Hepatic stellate cell (primary cell): ENCODE measurements at regions not wholly inside any gene's neighbourhood (a gene's known extent, or its start where the extent isn't known, plus 50 kb on each side); places are given as distances from the start of the nearest gene placed in this dataset.
"Not testable (repeated sequence)": the region's sequence is repeated elsewhere in the genome, so short reads cannot be mapped to it uniquely, and the experiment has no call there.

Experiments
- DNase-seq: peaks from one replicate; pipeline ENCODE4 v3.0.0; 2011; ENCODE audit warnings: low spot score

DNA sequence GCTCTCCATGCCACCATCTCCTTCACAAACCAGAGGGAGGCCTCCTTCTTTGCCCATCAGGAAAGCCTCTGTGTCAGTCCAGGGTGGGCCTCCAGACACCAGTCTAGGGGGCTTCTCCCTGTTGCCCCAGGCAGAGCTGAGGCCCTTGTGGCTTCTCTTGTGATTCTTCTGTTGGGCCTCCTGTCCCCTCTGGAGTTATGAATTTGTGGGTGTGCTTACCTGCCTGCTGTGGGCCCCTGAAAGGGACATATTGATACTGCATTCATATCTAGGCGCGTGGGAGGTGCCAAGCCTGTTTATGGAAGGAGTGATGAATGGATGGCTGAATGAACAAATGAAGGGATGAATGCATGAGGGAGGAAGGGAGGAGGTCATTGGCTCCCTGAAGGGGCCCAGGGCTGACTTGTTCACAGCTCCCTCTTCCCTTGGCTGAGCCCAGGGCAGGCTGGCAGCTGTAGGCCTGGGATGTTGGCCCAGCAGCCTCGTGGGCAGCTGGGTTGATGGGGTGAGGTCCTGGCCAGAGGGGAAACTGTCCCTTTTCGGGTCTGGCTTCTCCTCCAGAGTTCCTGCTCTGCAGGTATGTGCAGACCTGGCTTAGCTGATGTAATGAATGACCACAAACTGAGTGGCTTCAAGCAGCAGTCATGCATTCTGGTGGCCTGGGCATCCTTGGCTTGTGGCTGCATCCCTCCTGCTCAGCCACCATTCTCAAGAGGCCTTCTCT lies 195.4 kb downstream of the GOLGA6L6 start:
- DNase-seq: peak; percentile 12

DNA sequence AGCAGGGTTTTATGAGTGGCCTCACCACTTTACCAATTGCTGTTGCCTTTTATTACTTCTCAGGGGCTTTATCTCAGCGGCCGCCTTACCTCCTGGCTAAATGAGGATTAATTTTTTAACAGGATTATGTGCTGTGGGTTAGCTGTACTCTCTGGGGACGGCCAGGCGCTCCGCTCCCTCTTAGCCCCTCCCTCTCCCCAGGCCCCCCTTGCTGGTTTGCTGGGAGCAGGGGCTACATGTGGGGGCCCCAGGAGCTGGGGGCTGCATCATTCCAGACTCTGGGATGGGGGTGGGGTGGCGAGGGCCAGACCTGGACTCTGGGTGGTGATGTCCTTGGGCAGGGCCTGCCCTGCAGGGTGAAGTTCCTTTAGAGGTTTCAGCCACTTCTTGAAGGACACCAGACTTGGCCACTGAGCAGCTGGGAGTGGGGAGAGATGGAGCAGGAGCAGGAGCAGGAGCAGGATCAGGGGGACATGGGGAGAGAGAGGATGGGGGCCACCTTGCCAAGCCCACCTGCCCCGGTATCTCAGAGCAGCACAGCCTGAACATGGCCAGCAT lies 196.1 kb downstream of the GOLGA6L6 start:
- peak; percentile 29 for DNase-seq

DNA sequence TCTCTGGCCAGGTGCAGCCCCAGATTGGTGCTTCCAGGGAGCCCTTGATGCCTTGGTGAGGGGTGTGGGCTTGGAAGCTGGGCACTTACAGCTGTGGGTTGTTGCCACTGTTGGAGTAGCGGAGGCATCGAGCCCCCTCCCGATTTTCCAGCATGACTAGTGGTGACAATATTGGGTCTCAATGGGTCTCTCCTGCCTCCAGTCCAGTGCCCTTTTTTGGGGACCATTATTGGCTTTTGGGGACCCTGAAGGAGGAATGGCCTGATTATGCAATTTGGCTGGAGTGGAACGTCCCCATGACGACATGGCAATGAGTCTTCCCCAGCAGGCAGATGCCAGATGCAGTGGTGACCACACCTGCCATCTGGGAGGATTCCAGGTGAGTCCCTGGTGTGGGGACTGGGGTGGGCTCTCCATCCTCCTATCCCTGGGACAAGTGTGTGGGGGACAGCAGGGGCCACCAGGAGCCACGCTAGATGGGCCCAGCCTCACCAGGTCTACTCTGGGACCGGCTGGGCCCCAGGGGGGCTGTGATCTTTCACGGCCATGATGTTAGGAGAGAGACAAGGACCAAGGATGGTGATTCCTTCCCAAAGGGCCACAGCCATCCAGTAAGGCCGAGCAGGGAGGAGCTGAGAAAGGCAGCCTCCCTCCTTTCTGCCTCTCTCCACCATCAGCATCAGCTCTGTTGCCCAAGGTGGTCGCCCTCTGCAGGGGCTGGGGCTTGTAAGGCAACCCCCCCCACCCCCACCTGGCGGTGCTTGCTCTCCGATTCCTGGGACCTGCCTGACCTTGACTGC lies 196.8 kb downstream of the GOLGA6L6 start:
- DNase-seq: peak; percentile 17

DNA sequence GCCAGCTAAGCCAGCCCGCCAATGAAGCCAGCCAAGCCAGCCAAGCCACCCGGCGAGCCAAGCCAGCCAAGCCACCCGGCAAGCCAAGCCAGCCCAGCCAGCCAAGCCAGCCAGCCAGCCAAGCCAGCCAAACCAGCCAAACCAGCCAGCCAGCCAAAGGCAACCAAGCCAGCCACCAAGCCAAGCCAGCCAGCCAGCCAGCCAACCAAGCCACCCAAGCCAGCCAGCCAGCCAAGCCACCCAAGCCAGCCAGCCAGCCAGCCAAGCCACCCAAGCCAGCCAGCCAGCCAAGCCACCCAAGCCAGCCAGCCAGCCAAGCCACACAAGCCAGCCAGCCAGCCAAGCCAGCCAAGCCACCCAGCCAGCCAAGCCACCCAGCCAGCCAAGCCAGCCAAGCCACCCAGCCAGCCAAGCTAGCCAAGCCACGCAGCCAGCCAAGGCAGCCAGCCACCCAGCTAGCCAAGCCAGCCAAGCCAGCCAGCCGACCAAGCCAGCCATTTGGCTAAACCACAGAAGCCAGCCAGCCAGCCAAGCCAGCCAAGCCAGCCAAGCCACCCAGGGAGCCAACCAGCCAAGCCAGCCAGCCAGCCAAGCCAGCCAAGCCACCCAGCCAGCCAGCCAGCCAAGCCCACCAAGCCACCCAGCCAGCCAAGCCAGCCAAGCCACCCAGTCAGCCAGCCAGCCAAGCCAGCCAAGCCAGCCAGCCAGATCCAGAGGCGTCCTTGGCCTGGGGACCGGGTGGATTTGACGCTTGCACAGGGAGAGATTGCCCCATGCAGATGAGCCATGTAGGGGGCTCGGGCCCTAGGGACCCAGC lies 198.0 kb downstream of the GOLGA6L6 start:
- DNase-seq: not testable (repeated sequence)

DNA sequence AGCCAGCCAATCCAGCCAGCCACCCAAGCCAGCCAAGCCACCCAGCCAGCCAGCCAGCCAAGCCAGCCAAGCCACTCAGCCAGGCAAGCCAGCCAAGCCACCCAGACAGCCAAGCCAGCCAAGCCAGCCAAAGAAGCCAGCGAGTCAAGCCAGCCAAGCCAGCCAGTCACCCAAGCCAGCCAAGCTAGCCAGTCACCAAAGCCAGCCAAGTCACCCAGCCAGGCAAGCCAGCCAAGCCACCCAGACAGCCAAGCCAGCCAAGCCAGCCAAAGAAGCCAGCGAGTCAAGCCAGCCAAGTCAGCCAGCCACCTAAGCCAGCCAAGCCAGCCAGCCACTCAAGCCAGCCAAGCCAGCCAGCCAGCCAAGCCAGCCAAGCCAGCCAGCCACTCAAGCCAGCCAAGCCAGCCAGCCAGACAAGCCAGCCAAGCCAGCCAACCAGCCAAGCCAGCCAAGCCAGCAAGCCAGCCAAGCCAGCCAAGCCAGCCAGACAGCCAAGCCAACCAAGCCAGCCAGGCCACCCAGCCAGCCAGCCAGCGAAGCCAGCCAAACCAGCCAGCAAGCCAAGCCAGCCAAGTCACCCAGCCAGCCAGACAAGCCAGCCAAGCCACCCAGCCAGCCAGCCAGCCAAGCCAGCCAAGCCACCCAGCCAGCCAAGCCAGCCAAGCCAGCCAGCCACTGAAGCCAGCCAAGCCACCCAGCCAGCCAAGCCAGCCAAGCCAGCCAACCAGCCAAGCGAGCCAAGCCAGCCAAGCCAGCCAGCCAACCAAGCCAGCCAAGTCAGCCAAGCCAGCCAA lies 198.8 kb downstream of the GOLGA6L6 start:
- DNase-seq: not testable (repeated sequence)

DNA sequence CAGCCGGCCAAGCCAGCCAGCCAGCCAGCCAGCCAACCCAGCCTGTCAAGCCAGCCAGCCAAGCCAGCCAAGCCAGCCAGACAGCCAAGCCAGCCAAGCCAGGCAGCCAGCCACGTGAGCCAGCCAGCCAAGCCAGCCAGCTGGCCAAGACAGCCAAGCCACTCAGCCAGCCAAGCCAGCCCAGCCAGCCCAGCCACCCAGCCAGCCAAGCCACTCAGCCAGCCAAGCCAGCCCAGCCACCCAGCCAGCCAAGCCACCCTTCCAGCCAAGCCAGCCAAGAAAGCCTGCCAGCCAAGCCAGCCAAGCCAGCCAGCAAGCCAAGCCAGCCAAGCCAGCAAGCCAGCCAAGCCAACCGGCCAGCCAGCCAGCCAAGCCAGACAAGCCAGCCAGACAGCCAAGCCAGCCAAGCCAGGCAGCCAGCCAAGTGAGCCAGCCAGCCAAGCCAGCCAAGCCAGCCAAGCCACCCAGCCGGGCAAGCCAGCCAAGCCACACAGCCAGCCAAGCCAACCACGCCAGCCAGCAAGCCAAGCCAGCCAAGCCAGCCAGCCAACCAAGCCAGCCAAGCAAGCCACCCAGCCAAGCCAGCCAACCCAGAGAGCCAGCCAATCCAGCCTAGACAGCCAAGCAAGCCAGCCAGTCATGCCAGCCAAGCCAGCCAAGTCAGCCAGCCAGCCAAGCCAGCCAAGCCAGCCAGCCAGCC lies 199.5 kb downstream of the GOLGA6L6 start:
- no peak for DNase-seq

DNA sequence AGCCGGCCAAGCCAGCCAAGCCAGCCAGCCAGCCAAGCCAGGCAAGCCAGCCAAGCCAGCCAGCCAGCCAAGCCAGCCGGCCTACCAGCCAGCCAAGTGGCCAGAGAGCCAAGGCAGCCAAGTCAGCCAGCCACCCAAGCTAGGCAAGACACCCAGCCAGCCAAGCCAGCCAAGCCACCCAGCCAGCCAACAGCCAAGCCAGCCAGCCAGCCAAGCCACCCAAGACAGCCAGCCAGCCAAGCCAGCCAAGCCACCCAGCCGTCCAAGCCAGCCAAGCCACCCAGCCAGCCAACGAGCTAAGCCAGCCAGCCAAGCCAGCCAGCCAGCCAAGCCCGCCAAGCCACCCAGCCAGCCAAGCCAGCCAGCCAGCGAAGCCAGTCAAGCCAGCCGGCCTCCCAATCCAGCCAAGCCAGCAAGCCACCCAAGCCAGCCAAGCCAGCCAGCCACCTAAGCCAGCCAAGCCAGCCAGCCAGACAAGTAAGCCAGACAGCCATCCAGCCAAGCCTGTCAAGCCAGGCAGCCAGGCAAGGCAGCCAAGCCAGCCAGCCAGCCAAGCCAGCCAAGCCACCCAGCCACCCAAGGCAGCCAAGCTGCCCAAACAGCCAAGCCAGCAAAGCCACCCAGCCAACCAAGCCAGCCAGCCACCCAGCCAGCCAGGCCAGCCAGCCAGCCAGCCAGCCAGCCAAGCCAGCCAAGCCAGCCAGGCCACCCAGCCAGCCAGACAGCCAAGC lies 200.5 kb downstream of the GOLGA6L6 start:
- DNase-seq: peak; percentile 26

DNA sequence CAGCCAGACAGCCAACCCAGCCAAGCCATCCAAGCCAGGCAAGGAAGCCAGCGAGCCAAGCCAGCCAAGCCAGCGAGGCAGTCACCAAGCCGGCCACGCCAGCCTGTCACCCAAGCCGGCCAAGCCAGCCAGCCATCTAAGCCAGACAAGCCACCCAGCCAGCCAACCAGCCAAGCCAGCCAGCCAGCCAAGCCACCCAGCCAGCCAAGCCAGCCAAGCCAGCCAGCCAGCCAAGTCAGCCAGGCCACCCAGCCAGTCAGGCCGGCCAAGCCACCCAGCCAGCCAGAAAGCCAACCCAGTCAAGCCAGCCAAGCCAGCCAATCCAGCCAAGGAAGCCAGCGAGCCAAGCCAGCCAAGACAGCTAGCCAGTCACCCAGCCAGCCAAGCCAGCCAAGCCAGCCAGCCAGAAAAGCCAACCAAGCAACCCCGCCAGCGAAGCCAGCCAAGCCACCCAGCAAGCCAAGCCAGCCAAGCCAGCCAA lies 201.2 kb downstream of the GOLGA6L6 start:
- DNase-seq: peak; percentile 0

DNA sequence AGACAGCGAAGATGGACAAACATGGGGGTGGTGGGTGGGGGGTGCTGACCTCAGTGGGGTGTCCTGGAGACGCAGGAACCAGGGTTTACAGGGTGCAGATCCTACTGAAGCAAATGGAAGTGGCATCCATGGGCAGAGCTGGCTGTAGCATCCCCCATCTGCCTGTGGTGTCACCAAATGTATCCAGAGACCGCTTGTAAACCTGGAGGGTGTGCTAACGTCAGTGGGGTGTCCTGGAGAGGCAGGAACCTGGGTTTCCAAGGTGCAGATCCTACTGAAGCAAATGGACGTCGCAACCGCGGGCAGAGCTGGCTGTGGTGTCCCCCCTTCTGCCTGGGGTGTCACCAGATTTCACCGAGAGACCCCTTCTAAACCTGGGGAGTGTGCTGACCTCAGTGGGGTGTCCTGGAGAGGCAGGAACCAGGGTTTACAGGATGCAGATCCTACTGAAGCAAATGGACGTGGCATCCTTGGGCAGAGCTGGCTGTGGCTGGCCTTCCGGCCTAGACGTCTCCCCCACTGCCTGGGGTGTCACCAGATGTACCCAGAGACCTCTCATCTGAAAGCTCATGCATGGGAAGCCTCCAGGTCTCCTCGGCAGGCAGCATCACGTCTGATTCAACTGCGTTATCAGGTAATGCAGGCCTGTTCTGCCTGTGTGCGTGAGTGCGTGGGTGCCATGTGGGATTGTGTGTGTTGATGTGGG lies 202.4 kb downstream of the GOLGA6L6 start:
- DNase-seq: not testable (repeated sequence)

DNA sequence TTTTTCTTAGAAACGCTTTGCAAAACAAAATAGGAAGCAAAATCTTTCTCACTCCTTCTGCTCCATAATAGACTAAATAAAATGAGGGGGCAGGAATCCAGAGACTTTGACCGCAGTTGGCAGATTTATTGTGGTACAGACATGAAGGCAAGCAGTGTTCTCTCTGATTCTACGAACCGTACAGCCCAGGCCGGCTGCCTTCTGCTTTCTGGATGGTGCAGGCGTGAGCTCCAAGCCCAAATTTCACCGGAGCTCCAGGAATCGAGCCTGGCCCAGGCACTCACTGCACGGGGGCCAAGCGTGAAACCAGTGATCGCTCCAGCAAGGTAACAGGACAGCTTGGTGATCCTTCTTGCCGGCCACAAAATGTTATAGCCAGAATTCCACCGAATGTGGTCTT lies 202.9 kb downstream of the GOLGA6L6 start:
- DNase-seq: not testable (repeated sequence)

DNA sequence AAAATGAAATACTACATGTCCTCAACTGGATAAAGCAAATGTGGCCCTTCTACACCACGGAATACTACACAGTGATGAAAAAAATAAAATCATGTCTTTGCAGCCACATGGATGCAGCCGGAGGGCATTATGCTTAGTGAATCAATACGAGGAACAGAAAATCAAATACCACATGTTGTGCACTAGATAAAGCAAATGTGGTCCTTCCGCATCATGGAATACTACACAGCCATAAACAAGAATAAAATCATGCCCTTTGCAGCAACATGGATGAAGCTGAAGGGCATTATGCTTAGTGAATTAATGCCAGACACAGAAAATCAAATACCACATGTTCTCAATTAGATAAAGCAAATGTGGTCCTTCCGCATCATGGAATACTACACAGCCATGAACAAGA lies 204.4 kb downstream of the GOLGA6L6 start:
- not testable (repeated sequence) for DNase-seq

DNA sequence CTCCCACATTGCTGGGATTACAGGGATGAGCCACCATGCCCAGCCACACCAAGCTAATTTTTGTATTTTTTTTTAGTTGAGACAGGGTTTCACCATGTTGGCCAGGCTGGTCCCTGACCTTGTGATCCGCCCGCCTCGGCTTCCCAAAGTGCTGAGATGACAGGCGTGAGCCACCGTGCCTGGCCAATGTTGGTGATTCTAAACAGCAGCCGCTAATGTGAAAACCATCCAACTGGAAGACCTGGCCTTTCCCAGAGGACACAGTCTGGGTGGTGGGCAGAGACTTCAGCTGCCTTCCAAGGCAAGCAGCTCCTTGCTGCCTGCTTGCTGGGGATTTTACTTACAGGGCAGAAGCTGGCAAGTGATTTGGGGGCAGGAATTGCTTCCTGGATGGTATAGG lies 207.1 kb downstream of the GOLGA6L6 start:
- not testable (repeated sequence) for DNase-seq

DNA sequence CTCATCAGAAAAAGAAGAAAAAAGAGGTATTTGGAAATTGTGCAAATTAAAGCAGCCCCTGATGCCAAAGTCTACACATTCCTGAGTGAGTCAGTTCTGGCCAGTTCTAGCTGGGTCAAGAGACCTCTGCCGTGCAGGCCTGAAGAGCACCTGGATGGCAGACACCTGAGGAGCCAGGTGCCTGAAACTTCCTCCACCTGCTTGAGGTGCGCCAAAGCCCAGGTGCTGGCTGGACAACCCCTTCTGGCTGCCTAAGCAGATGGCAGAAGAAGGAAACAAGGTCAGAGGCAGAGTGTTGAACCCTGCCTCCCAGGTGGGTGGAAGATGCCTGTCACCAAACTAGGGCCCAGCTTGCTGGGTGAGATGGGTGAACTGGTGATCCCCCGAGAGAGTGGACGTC lies 215.8 kb downstream of the GOLGA6L6 start:
- DNase-seq: not testable (repeated sequence)

DNA sequence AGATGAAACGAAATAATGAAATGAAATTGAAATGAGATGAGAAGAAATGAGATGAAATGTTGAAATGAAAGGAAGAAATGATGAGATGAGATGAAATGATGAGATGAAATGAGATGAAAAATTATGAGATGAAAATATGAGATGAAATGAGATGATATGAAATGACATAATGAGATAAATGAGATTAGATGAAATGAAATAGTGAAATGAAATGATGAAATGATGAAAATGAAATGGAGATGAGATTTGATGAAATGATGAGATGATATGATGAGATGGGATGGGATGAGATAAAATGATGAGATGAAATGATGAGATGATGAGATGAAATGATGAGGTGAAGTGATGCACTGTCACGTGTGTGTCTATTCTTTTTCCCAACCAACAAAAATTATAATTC lies 224.5 kb downstream of the GOLGA6L6 start:
- not testable (repeated sequence) for DNase-seq

DNA sequence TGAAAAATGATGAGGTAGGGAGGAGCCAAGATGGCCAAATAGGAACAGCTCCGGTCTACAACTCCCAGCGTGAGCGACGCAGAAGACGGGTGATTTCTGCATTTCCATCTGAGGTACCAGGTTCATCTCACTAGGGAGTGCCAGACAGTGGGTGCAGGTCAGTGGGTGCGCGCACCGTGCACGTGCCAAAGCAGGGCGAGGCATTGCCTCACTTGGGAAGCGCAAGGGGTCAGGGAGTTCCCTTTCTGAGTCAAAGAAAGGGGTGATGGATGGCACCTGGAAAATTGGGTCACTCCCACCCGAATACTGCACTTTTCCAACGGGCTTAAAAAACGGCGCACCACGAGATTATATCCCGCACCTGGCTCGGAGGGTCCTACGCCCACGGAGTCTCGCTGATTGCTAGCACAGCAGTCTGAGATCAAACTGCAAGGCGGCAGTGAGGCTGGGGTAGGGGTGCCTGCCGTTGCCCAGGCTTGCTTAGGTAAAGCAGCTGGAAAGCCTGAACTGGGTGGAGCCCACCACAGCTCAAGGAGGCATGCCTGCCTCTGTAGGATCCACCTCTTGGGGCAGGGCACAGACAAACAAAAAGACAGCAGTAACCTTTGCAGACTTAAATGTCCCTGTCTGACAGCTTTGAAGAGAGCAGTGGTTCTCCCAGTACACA lies 230.5 kb downstream of the GOLGA6L6 start:
- not testable (repeated sequence) for DNase-seq

DNA sequence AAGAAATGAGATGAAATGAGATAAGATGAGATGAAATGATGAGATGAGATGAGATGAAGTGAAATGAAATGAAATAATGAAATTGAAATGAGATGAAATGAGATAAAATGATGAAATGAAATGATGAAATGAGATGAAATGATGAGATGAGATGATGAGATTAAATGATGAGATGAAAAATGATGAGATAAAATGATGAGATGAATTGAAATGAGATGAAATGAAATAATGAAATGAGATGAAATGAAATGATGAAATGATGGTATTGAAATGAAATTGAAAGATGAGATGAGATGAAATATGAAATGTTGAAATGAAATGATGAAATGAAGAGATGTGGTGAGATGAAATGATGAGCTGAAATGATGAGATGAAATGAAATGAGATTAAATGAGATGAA lies 231.0 kb downstream of the GOLGA6L6 start:
- DNase-seq: no peak

DNA sequence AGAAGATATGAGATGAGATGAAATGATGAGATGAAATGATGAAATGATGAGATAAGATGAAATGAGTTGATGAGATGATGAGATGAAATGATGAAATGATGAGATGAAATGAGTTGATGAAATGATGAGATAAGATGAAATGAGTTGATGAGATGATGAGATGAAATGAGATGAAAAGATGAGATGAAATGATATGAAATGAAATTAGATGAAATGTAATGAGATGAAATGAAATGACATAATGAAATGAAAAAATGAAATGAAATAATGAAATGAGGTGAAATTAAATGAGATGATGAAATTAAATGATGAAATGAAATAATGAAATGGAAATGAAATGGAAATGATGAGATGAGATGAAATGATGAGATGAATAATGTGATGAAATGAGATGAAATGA lies 231.6 kb downstream of the GOLGA6L6 start:
- not testable (repeated sequence) for DNase-seq

DNA sequence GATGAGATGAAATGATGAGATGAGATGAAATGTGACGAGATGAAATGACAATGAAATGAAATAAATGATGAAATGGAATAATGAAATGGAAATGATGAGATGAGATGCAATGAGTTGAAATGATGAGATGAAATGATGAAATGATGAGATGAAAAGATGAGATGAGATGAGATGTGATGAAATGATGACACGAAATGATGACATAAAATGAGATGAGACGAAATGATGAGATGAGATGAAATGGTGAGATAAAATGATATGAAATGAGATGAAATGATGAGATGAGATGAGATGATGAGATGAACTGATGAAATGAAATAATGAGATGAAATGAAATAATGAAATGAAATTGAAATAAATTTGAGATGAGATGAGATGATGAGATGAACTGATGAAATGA lies 232.2 kb downstream of the GOLGA6L6 start:
- DNase-seq: not testable (repeated sequence)
